Progenitor cell of endocrine pancreas (in vitro differentiated cells): ENCODE measurements at regions not wholly inside any gene's neighbourhood (a gene's known extent, or its start where the extent isn't known, plus 50 kb on each side); places are given as distances from the start of the nearest gene placed in this dataset.

Experiments used
- DNase-seq: peaks from one replicate; pipeline ENCODE4 v3.0.0; 2021; ENCODE audit warnings: low spot score; ENCODE audit not compliant: unreplicated experiment
- H3K27ac Mint-ChIP-seq: 2 replicates; pipeline ENCODE4 v1.8.0; 2021; ENCODE audit warnings: mild to moderate bottlenecking, moderate library complexity, mixed read lengths
- H3K27me3 Mint-ChIP-seq: 2 replicates; pipeline ENCODE4 v1.8.0; 2021; ENCODE audit warnings: mixed read lengths
- H3K36me3 Mint-ChIP-seq: 2 replicates; pipeline ENCODE4 v1.8.0; 2022; ENCODE audit warnings: mixed read lengths; ENCODE audit not compliant: insufficient read depth
- H3K4me1 Mint-ChIP-seq: 2 replicates; pipeline ENCODE4 v1.8.0; 2021; ENCODE audit warnings: low read depth, mixed read lengths
- H3K4me3 Mint-ChIP-seq: 2 replicates; pipeline ENCODE4 v1.8.0; 2021; ENCODE audit warnings: low read depth, mild to moderate bottlenecking, moderate library complexity, mixed read lengths
- H3K9me3 Mint-ChIP-seq: 2 replicates; pipeline ENCODE4 v1.8.0; 2021; ENCODE audit warnings: low read depth, mixed read lengths
- TF ChIP-seq, protein P1 (sequence below): fragments of 200-600 bp; sonication (generic); IDR thresholded peaks from one replicate; pipeline ENCODE4 v1.5.0; 2021; ENCODE audit warnings: antibody characterized with exemption, mild to moderate bottlenecking; ENCODE audit not compliant: unreplicated experiment

DNA sequence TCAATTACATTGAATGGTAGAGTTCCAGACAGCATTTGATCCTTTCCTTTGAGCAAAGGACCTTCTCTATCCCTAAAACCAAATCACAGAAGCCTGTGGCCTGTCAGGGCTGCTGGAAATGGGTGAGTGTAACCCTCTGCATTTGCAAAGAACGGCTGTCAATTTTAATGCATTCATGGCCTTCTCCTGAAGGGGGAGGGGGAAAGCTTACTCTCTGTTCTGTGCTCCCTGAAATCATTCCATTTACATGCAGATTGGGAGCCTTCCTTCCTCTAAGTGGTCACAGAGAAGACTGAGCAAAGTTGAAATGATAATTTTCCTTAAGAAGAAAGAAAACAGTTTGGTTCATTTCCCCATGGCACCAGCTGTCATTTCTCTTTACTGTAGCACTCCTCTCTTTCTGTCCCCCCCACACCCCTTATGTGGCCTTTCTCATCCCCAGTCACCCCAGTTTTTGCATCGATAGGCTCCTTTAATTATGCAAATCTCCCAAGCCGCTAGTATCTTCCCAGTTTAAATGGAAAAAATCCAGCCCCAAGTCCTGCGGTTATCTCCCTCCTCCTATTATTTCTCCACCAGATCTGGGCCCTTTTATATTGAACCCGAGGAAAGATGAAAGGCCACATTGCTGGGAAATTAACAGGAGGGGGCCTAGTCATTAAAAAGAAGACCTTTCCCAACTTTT lies 109.4 kb upstream of the KIRREL3 start:
- no peaks in the 10 kb centered on the region for H3K36me3 Mint-ChIP-seq
- H3K27ac Mint-ChIP-seq, result no peak overlapping the region
- no peak for DNase-seq
- peaks cover 6% of the 10 kb centered on the region for H3K27me3 Mint-ChIP-seq
- H3K4me3 Mint-ChIP-seq, result no peak overlapping the region
- H3K9me3 Mint-ChIP-seq, result no peaks in the 10 kb centered on the region
- TF ChIP-seq, protein P1, sequence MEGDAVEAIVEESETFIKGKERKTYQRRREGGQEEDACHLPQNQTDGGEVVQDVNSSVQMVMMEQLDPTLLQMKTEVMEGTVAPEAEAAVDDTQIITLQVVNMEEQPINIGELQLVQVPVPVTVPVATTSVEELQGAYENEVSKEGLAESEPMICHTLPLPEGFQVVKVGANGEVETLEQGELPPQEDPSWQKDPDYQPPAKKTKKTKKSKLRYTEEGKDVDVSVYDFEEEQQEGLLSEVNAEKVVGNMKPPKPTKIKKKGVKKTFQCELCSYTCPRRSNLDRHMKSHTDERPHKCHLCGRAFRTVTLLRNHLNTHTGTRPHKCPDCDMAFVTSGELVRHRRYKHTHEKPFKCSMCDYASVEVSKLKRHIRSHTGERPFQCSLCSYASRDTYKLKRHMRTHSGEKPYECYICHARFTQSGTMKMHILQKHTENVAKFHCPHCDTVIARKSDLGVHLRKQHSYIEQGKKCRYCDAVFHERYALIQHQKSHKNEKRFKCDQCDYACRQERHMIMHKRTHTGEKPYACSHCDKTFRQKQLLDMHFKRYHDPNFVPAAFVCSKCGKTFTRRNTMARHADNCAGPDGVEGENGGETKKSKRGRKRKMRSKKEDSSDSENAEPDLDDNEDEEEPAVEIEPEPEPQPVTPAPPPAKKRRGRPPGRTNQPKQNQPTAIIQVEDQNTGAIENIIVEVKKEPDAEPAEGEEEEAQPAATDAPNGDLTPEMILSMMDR, result no peak
- H3K4me1 Mint-ChIP-seq, result peaks cover 56% of the 10 kb centered on the region

DNA sequence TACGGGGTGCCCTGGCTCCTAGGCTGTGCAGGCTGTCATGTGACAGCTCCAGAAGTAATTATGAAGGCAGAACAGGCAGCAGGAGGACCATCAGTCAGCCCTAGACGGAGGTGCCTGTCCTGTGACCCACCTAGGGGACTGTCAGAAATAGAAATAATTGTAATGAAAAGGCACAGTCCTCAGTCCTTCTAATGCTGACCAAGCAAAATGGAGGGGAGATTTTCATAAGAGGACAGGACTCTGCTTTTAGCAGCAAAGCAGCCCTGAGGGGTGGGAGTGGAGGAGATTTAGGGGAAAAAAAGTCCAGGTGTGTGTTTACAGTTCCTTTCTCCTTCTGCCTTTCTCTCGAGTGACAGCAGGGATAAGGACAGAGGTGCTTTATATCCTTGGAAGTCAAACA lies 108.3 kb upstream of the KIRREL3 start:
- TF ChIP-seq, protein P1, result no peak
- DNase-seq, result no peak
- H3K4me1 Mint-ChIP-seq, result peaks cover 58% of the 10 kb centered on the region
- H3K27ac Mint-ChIP-seq, result no peak overlapping the region
- H3K9me3 Mint-ChIP-seq, result no peaks in the 10 kb centered on the region
- H3K4me3 Mint-ChIP-seq, result no peak overlapping the region
- H3K36me3 Mint-ChIP-seq, result no peaks in the 10 kb centered on the region
- H3K27me3 Mint-ChIP-seq, result peaks cover 6% of the 10 kb centered on the region

DNA sequence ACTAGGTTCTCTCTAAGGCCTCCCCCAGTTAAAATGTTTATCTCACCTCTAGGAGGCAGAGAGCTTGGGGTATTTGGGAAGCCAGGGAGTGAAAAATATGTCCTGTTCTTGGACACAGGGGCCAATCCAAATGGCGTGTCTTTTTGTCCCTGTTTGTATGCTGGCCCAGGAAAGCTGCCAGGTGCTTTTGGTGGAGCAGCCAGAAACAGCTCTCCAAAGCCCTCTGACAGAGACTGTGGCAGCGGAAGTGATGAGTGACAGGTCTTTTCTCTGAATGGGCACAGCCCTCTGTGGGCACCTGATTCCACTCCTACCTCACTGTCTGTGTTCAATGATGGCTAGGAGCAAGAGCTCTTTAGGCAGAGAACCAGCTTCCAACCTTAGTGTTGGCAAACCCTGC lies 106.4 kb upstream of the KIRREL3 start:
- Mint-ChIP-seq H3K4me1 (peaks cover 73% of the 10 kb centered on the region), H3K27ac (peak overlapping the region; percentile 93)

GRCh38 chr11:127105593-127106541 lies 105.3 kb upstream of the KIRREL3 start:
- TF ChIP-seq, protein P1, result no peak
- Mint-ChIP-seq H3K9me3 (no peaks in the 10 kb centered on the region), H3K27me3 (no peaks in the 10 kb centered on the region), H3K4me1 (peaks cover 81% of the 10 kb centered on the region), H3K27ac (peak overlapping the region; percentile 93), H3K36me3 (no peaks in the 10 kb centered on the region), H3K4me3 (peak overlapping the region; percentile 47)
- DNase-seq, result peak; percentile 47

More for the DNA sequence above, 106.4 kb upstream of the KIRREL3 start:
- Mint-ChIP-seq H3K36me3 (no peaks in the 10 kb centered on the region), H3K27me3 (no peaks in the 10 kb centered on the region), H3K9me3 (no peaks in the 10 kb centered on the region), H3K4me3 (no peak overlapping the region)
- TF ChIP-seq, protein P1, result no peak
- no peak for DNase-seq

- TF ChIP-seq, protein P1, result no peak
- no peaks in the 10 kb centered on the region for H3K9me3 Mint-ChIP-seq
- no peak overlapping the region for H3K4me3 Mint-ChIP-seq
- DNase-seq, result no peak
- peaks cover 70% of the 10 kb centered on the region for H3K4me1 Mint-ChIP-seq
- H3K27ac Mint-ChIP-seq, result peak overlapping the region; percentile 25
- H3K27me3 Mint-ChIP-seq, result no peaks in the 10 kb centered on the region
- no peaks in the 10 kb centered on the region for H3K36me3 Mint-ChIP-seq
Measured at GRCh38 chr11:127103586-127104388, 103.2 kb upstream of the KIRREL3 start.
